IMR-90 (cell line): ENCODE measurements at regions not wholly inside any gene's neighbourhood (a gene's known extent, or its start where the extent isn't known, plus 50 kb on each side); places are given as distances from the start of the nearest gene placed in this dataset.

Source experiments
- ATAC-seq: fragments of 200-7000 bp; cut with Tn5 transposase; 2 replicates; pipeline ENCODE4 v1.9.1; 2020; ENCODE audit warnings: low read depth, mild to moderate bottlenecking, moderate library complexity
- BruUV-seq: library from RNA; stranded (reverse); fragments of 400-500 nt; replicated peaks from 2 replicates; lab custom pipeline; 2021; lab: Mats Ljungman, UMichigan
- CTCF ChIA-PET: fragments of 300-600 bp; formaldehyde crosslinking; extraction: SDS; loops from one replicate; lab custom pipeline; 2021; ENCODE audit warnings: antibody characterized with exemption; lab: Yijun Ruan, JAX
- POLR2A ChIA-PET: fragments of 300-600 bp; sonication (Branson Sonifier 250); formaldehyde crosslinking; loops from one replicate; lab custom pipeline; 2022; ENCODE audit warnings: antibody characterized with exemption; ENCODE audit not compliant: unreplicated experiment; lab: Charles Lee
- DNase-seq: peaks from one replicate; pipeline ENCODE4 v3.0.0; 2013
- H2AFZ ChIP-seq: replicated peaks from 2 replicates; pipeline ENCODE3; 2013; ENCODE audit warnings: low read length, mild to moderate bottlenecking; ENCODE audit not compliant: poor library complexity
- H2AK5ac ChIP-seq: 2 replicates; pipeline ENCODE4 v1.6.1; 2013; ENCODE audit warnings: low read depth, low read length, inconsistent platforms
- H2AK9ac ChIP-seq: replicated peaks from 2 replicates; pipeline ENCODE3; 2013; ENCODE audit warnings: mild to moderate bottlenecking, low read depth, low read length, moderate library complexity; ENCODE audit not compliant: poor library complexity
- H2BK120ac ChIP-seq: 2 replicates; pipeline ENCODE4 v1.6.1; 2013; ENCODE audit warnings: low read depth, low read length, inconsistent platforms
- H2BK15ac ChIP-seq: 3 replicates; pipeline ENCODE4 v1.6.1; 2013; ENCODE audit warnings: low read depth, low read length, inconsistent platforms
- H2BK20ac ChIP-seq: 2 replicates; pipeline ENCODE4 v1.6.1; 2013; ENCODE audit warnings: low read depth, mild to moderate bottlenecking, inconsistent platforms, low read length, moderate library complexity
- H2BK5ac ChIP-seq: 2 replicates; pipeline ENCODE4 v1.6.1; 2013; ENCODE audit warnings: mild to moderate bottlenecking, low read depth, low read length, inconsistent platforms; ENCODE audit not compliant: poor library complexity, severe bottlenecking
- H3K14ac ChIP-seq: replicated peaks from 2 replicates; pipeline ENCODE4 v1.6.1; 2013; ENCODE audit warnings: low read depth, low read length, inconsistent platforms
- H3K18ac ChIP-seq: 2 replicates; pipeline ENCODE4 v1.6.1; 2013; ENCODE audit warnings: low read depth, low read length, control low read depth
- H3K23ac ChIP-seq: 2 replicates; pipeline ENCODE4 v1.6.1; 2013; ENCODE audit warnings: low read depth, low read length, inconsistent platforms
- H3K27ac ChIP-seq: 2 replicates; pipeline ENCODE4 v1.5.1; 2013; ENCODE audit warnings: mild to moderate bottlenecking, control low read depth, low read length; ENCODE audit not compliant: insufficient read depth
- H3K27me3 ChIP-seq: 2 replicates; pipeline ENCODE4 v1.6.1; 2013; ENCODE audit warnings: low read length; ENCODE audit not compliant: control insufficient read depth, insufficient read depth
- H3K36me3 ChIP-seq: 2 replicates; pipeline ENCODE4 v1.6.1; 2013; ENCODE audit warnings: low read length, mixed read lengths; ENCODE audit not compliant: control insufficient read depth, insufficient read depth
- H3K4ac ChIP-seq: 2 replicates; pipeline ENCODE4 v1.6.1; 2013; ENCODE audit warnings: low read depth, low read length, inconsistent platforms
- H3K4me1 ChIP-seq: 2 replicates; pipeline ENCODE4 v1.6.1; 2013; ENCODE audit warnings: low read length, mixed read lengths; ENCODE audit not compliant: control insufficient read depth, insufficient read depth
- H3K4me2 ChIP-seq: 2 replicates; pipeline ENCODE4 v1.6.1; 2013; ENCODE audit warnings: low read depth, mild to moderate bottlenecking, control low read depth, low read length, moderate library complexity
- H3K4me3 ChIP-seq: 2 replicates; pipeline ENCODE4 v1.5.1; 2013; ENCODE audit warnings: low read depth, mild to moderate bottlenecking, control low read depth, low read length, moderate library complexity; ENCODE audit not compliant: insufficient read depth
- H3K56ac ChIP-seq: 2 replicates; pipeline ENCODE4 v1.6.1; 2013; ENCODE audit warnings: low read length, inconsistent platforms; ENCODE audit not compliant: insufficient read depth; ENCODE audit errors: extremely low read depth
- H3K79me1 ChIP-seq, 2 experiments: 2 replicates each; pipeline ENCODE4 v1.6.1; 2013; ENCODE audit warnings: low read length in 2 of 2, inconsistent platforms in 1 of 2, low read depth in 1 of 2
- H3K9ac ChIP-seq: 2 replicates; pipeline ENCODE4 v1.6.1; 2013; ENCODE audit warnings: low read depth, low read length, control low read depth
- H3K9me1 ChIP-seq: 2 replicates; pipeline ENCODE4 v1.6.1; 2013; ENCODE audit warnings: low read length, inconsistent platforms; ENCODE audit not compliant: insufficient read depth
- H3K9me3 ChIP-seq: 2 replicates; pipeline ENCODE4 v1.6.1; 2013; ENCODE audit warnings: low read length; ENCODE audit not compliant: control insufficient read depth, insufficient read depth
- H4K20me1 ChIP-seq: 2 replicates; pipeline ENCODE4 v1.6.1; 2013; ENCODE audit warnings: low read length, inconsistent platforms; ENCODE audit not compliant: insufficient read depth
- H4K5ac ChIP-seq: 2 replicates; pipeline ENCODE4 v1.6.1; 2013; ENCODE audit warnings: mild to moderate bottlenecking, low read depth, low read length, control low read depth
- H4K8ac ChIP-seq, 2 experiments: 2 replicates each; pipeline ENCODE4 v1.6.1; 2013; ENCODE audit warnings: low read depth in 2 of 2, low read length in 2 of 2, control low read depth in 1 of 2, inconsistent platforms in 1 of 2
- H4K91ac ChIP-seq: 2 replicates; pipeline ENCODE4 v1.6.1; 2013; ENCODE audit warnings: low read depth, low read length, inconsistent platforms; ENCODE audit not compliant: insufficient read depth
- ELK1 ChIP-seq: fragments of 150-350 bp; IDR thresholded peaks from 2 replicates; pipeline ENCODE4 v1.6.1; 2016; ENCODE audit warnings: low read depth, mild to moderate bottlenecking, low read length, moderate library complexity, borderline replicate concordance
- FOS ChIP-seq: fragments of 150-350 bp; IDR thresholded peaks from 2 replicates; pipeline ENCODE4 v1.6.1; 2016; ENCODE audit warnings: low read depth, low read length
- MAZ ChIP-seq: IDR thresholded peaks from 2 replicates; pipeline ENCODE4 v1.6.1; 2012; ENCODE audit warnings: low read depth, mild to moderate bottlenecking, low read length, improper control_type of control experiment, moderate library complexity, borderline replicate concordance
- MXI1 ChIP-seq: IDR thresholded peaks from 2 replicates; pipeline ENCODE4 v1.6.1; 2012; ENCODE audit warnings: low read depth, mild to moderate bottlenecking, low read length, moderate library complexity, borderline replicate concordance
- NFE2L2 ChIP-seq: fragments of 150-350 bp; IDR thresholded peaks from 2 replicates; pipeline ENCODE4 v1.6.1; 2016; ENCODE audit warnings: low read depth, mild to moderate bottlenecking, low read length
- RAD21 ChIP-seq: IDR thresholded peaks from 2 replicates; pipeline ENCODE4 v1.6.1; 2012; ENCODE audit warnings: low read length, improper control_type of control experiment
- RCOR1 ChIP-seq: IDR thresholded peaks from 2 replicates; pipeline ENCODE4 v1.6.1; 2012; ENCODE audit warnings: mild to moderate bottlenecking, low read length, improper control_type of control experiment; ENCODE audit not compliant: insufficient replicate concordance
- RFX5 ChIP-seq: IDR thresholded peaks from 2 replicates; pipeline ENCODE4 v1.8.0; 2012; ENCODE audit warnings: low read depth, mild to moderate bottlenecking, low read length, moderate library complexity
- SMC3 ChIP-seq: fragments of 150-350 bp; IDR thresholded peaks from 2 replicates; pipeline ENCODE4 v1.6.1; 2016; ENCODE audit warnings: low read depth, mild to moderate bottlenecking, antibody characterized with exemption, low read length, moderate library complexity
- USF2 ChIP-seq: fragments of 150-350 bp; IDR thresholded peaks from 2 replicates; pipeline ENCODE4 v1.6.1; 2017; ENCODE audit warnings: mild to moderate bottlenecking, antibody characterized with exemption, low read length, low read depth
- WGBS, 2 experiments: methylation state at CpG; one replicate each; pipeline versions ENCODE4 v1.1.5 to v1.1.7; 2013; ENCODE audit warnings: missing lambda C conversion rate in 2 of 2; ENCODE audit not compliant: insufficient read length in 1 of 2; ENCODE audit errors: extremely low coverage in 2 of 2; 5-methylcytosine and 5-hydroxymethylcytosine counted together
- dilution Hi-C: fragments of 300-500 bp; cut with HindIII; formaldehyde crosslinking; loops from one replicate; pipeline ENCODE4 v1.14.3; 2018; ENCODE audit warnings: low sequenced_read_pairs; ENCODE audit not compliant: unreplicated experiment
- in situ Hi-C: fragments of 300-500 bp; cut with MboI; formaldehyde crosslinking; loops from 3 replicates; pipeline ENCODE4 v1.14.3; 2019; ENCODE audit warnings: low sequenced_read_pairs, inconsistent platforms, mixed read lengths
- intact Hi-C: fragments of 100-400 bp; cut with micrococcal nuclease; formaldehyde crosslinking; loops from 2 replicates; pipeline ENCODE4 v1.10.0; 2022

GRCh38 chr6:40724886-40725285 lies 137.7 kb upstream of the LRFN2 start:
- H4K20me1 ChIP-seq = no peaks in the 10 kb centered on the region
- H3K9me3 ChIP-seq = no peaks in the 10 kb centered on the region
- dilution Hi-C loops (no loop called here), intact Hi-C loops (no loop called here), in situ Hi-C loops (no loop called here)
- H2AK5ac ChIP-seq = no peak overlapping the region
- H3K27me3 ChIP-seq = no peaks in the 10 kb centered on the region; the same call in 1 of the 2 replicates
- WGBS, 2 experiments = no CpG with 5 or more reads among the region's 3 CpGs
- CTCF ChIA-PET = no interaction called here
- H4K5ac ChIP-seq = no peak overlapping the region
- DNase-seq (no peak), ATAC-seq (no peak)
- no peaks in the 10 kb centered on the region for H3K9me1 ChIP-seq
- no peak overlapping the region for H2BK15ac ChIP-seq
- H4K91ac ChIP-seq = no peak overlapping the region
- H3K23ac ChIP-seq = no peak overlapping the region
- H3K27ac ChIP-seq = no peak overlapping the region
- H2AFZ ChIP-seq = no peak overlapping the region
- no peak overlapping the region for H4K8ac ChIP-seq
- no peaks in the 10 kb centered on the region for H3K36me3 ChIP-seq
- no peak overlapping the region for H3K56ac ChIP-seq
- peaks cover 2% of the 10 kb centered on the region; the same call in 1 of the 2 replicates for H3K4me1 ChIP-seq
- no peak overlapping the region for H2BK5ac ChIP-seq
- no peak overlapping the region for H2BK20ac ChIP-seq
- H3K4me2 ChIP-seq = no peak overlapping the region
- POLR2A ChIA-PET = no interaction called here
- no peak overlapping the region for H2AK9ac ChIP-seq
- no peak overlapping the region for H3K4ac ChIP-seq
- no peak overlapping the region for H2BK120ac ChIP-seq
- H3K14ac ChIP-seq = no peak overlapping the region
- TF ChIP-seq SMC3 = no peak
- TF ChIP-seq MAZ = no peak
- TF ChIP-seq FOS = no peak
- no peak for TF ChIP-seq MXI1
- TF ChIP-seq USF2 = no peak
- TF ChIP-seq RCOR1 = no peak
- TF ChIP-seq NFE2L2 = no peak
- no peak for TF ChIP-seq ELK1
- TF ChIP-seq RAD21 = no peak
- no peak for TF ChIP-seq RFX5
- H3K79me1 ChIP-seq = no peaks in the 10 kb centered on the region
- no TSS peak for BruUV-seq
- H3K9ac ChIP-seq = no peak overlapping the region
- no peak overlapping the region for H3K4me3 ChIP-seq
- H3K18ac ChIP-seq = no peak overlapping the region
